GM21423 (cell line): ENCODE measurements at regions not wholly inside any gene's neighbourhood (a gene's known extent, or its start where the extent isn't known, plus 50 kb on each side); places are given as distances from the start of the nearest gene placed in this dataset.

Experiments used
- ATAC-seq: cut with Tn5 transposase; IDR thresholded peaks from one replicate; pipeline ENCODE4 v1.9.1; 2021; ENCODE audit warnings: mild to moderate bottlenecking, moderate library complexity; ENCODE audit not compliant: unreplicated experiment

GRCh38 chr3:59115364-59116232 is 65.8 kb upstream of the CFAP20DC start:
- ATAC-seq, result no peak

- ATAC-seq, result no peak
Measured at GRCh38 chr3:59107856-59108815, 58.3 kb upstream of the CFAP20DC start.

- no peak for ATAC-seq
Measured at GRCh38 chr3:59106085-59106648, 56.3 kb upstream of the CFAP20DC start.

GRCh38 chr3:59103552-59103951 is 53.7 kb upstream of the CFAP20DC start:
- ATAC-seq, result no peak

GRCh38 chr3:59101231-59101736 is 51.5 kb upstream of the CFAP20DC start:
- ATAC-seq, result no peak
